Activated CD4-positive, alpha-beta T cell treated with anti-CD3 and anti-CD28 coated beads for 36 hours (primary cell): ENCODE measurements at regions not wholly inside any gene's neighbourhood (a gene's known extent, or its start where the extent isn't known, plus 50 kb on each side); places are given as distances from the start of the nearest gene placed in this dataset.
"Not testable (repeated sequence)": the region's sequence is repeated elsewhere in the genome, so short reads cannot be mapped to it uniquely, and the experiment has no call there.

ENCODE experiments used
- ATAC-seq: fragments of 200-7000 bp; cut with Tn5 transposase; one replicate; pipeline ENCODE4 v1.10.0; 2021; ENCODE audit warnings: mild to moderate bottlenecking, moderate library complexity
- CTCF ChIA-PET: fragments of 350-600 bp; sonication (Branson Sonifier 250); formaldehyde crosslinking; loops from one replicate; lab custom pipeline; 2021; ENCODE audit warnings: antibody characterized with exemption; lab: Charles Lee
- POLR2A ChIA-PET: fragments of 350-600 bp; sonication (Branson Sonifier 250); formaldehyde crosslinking; loops from one replicate; lab custom pipeline; 2021; ENCODE audit warnings: antibody characterized with exemption, inconsistent platforms; lab: Charles Lee
- DNase-seq: peaks from one replicate; pipeline ENCODE4 v3.0.0-alpha.2; 2020
- H3K27ac Mint-ChIP-seq: one replicate; pipeline ENCODE4 v1.8.0; 2021; ENCODE audit warnings: mixed read lengths
- H3K27me3 Mint-ChIP-seq: one replicate; pipeline ENCODE4 v1.8.0; 2021; ENCODE audit warnings: mixed read lengths
- H3K36me3 Mint-ChIP-seq: one replicate; pipeline ENCODE4 v1.8.0; 2021; ENCODE audit warnings: low read depth, mixed read lengths
- H3K4me1 Mint-ChIP-seq: one replicate; pipeline ENCODE4 v1.8.0; 2021; ENCODE audit warnings: mixed read lengths
- H3K4me3 Mint-ChIP-seq: one replicate; pipeline ENCODE4 v1.8.0; 2021; ENCODE audit warnings: mild to moderate bottlenecking, moderate library complexity, mixed read lengths
- H3K9me3 Mint-ChIP-seq: one replicate; pipeline ENCODE4 v1.8.0; 2021; ENCODE audit warnings: low read depth, mixed read lengths
- intact Hi-C, 2 experiments: fragments of 100-400 bp; cut with DNase I in 1 of 2; cut with micrococcal nuclease in 1 of 2; formaldehyde crosslinking; loops; one replicate each; pipeline versions ENCODE4 v1.14.2 to v1.15.1; 2022 to 2024; cut with DNase I, micrococcal nuclease

DNA sequence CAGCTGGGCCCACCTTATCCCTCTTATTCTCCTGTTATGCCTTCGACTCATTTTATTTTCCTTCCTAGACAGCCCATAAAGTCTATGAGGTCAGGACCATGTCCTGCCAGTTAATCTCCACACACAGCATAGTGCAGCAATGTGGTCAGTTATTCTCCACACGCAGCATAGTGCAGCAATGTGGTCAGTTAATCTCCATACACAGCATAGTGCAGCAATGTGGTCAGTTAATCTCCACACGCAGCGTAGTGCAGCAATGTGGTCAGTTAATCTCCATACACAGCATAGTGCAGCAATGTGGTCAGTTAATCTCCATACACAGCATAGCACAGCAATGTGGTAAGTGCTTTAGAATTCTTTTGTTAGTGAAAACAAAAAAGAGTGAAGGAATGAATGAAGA is 77.8 kb downstream of the TEX36 start:
- intact Hi-C loops: no loop called here
- ATAC-seq: no peak
- Mint-ChIP-seq H3K27ac (no peak overlapping the region), H3K4me3 (no peak overlapping the region), H3K4me1 (no peaks in the 10 kb centered on the region), H3K27me3 (no peaks in the 10 kb centered on the region), H3K9me3 (peaks cover 3% of the 10 kb centered on the region), H3K36me3 (no peaks in the 10 kb centered on the region)
- ChIA-PET POLR2A (no interaction called here), CTCF (no interaction called here)
- no peak for DNase-seq

DNA sequence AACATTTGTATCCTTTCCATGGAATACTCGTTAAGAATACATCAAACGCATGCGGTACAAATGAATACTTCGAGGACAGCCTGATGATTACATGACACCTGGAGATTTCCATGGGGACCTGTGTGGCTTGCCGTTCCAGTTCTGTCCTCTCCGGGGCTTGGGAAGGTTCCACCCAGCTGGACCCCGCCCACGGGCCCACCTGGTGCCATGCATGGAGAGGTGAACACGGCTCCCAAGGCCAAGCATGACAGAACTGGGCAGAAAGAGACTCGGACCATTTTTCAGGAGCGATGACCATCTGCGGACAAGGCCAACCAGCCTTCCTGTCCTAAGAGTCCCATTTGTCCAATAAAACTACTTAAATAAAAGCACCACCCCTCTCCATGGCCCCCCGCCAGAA is 80.1 kb downstream of the TEX36 start:
- peaks cover 3% of the 10 kb centered on the region for H3K9me3 Mint-ChIP-seq
- H3K27me3 Mint-ChIP-seq: no peaks in the 10 kb centered on the region
- no peak overlapping the region for H3K4me3 Mint-ChIP-seq
- CTCF ChIA-PET: no interaction called here
- no peaks in the 10 kb centered on the region for H3K36me3 Mint-ChIP-seq
- no peak overlapping the region for H3K27ac Mint-ChIP-seq
- no peak for ATAC-seq
- intact Hi-C loops: no loop called here
- DNase-seq: no peak
- no peaks in the 10 kb centered on the region for H3K4me1 Mint-ChIP-seq
- POLR2A ChIA-PET: no interaction called here

DNA sequence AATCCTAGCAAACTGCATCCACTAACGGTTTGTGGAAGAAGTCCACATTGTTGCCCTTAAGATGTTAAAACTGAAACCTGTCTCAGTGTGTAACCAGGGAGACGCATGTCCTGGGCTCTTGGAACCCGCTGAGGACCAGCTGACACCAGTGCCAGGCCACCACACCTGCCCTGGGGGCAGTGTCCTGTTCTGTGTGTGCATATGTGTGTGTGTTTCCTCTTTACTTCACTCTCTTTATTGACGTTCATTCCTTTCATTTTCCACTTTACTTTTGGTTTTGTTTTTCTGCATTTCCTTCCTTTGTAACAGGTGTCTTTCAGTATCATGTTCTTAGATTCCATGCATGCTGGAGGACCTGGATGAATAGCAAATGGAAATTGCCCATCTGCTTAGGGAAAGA is 83.8 kb downstream of the TEX36 start:
- POLR2A ChIA-PET: no interaction called here

DNA sequence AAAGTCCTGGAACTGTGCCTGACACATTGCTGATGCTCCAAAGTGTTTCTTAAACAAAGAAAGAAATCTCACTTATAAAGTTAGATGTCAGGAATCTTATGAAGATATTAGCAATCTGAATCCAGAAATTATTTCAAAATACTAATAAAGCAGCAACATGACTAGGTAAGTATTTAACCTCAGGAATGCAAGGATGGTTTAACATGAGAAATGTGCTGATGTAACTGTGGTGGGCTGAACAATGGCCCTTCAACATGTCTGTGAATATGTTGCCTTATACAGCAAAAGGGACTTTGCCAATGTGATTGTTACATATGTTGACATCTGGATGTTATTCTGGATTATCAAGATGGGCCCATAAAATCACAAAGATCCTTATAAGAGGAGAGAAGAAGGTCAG is 87.1 kb downstream of the TEX36 start:
- ATAC-seq (no peak), DNase-seq (no peak)
- peaks cover 2% of the 10 kb centered on the region for H3K27me3 Mint-ChIP-seq
- intact Hi-C loops: no loop called here
- H3K27ac Mint-ChIP-seq: no peak overlapping the region
- H3K4me3 Mint-ChIP-seq: no peak overlapping the region
- no peaks in the 10 kb centered on the region for H3K4me1 Mint-ChIP-seq
- no peaks in the 10 kb centered on the region for H3K36me3 Mint-ChIP-seq
- CTCF ChIA-PET: no interaction called here
- POLR2A ChIA-PET: no interaction called here
- peaks cover 12% of the 10 kb centered on the region for H3K9me3 Mint-ChIP-seq

More for the DNA sequence above, 83.8 kb downstream of the TEX36 start:
- intact Hi-C loops: no loop called here
- DNase-seq: no peak
- Mint-ChIP-seq H3K36me3 (no peaks in the 10 kb centered on the region), H3K4me3 (no peak overlapping the region), H3K4me1 (no peaks in the 10 kb centered on the region), H3K9me3 (peaks cover 12% of the 10 kb centered on the region), H3K27ac (no peak overlapping the region), H3K27me3 (no peaks in the 10 kb centered on the region)
- CTCF ChIA-PET: no interaction called here
- ATAC-seq: no peak

DNA sequence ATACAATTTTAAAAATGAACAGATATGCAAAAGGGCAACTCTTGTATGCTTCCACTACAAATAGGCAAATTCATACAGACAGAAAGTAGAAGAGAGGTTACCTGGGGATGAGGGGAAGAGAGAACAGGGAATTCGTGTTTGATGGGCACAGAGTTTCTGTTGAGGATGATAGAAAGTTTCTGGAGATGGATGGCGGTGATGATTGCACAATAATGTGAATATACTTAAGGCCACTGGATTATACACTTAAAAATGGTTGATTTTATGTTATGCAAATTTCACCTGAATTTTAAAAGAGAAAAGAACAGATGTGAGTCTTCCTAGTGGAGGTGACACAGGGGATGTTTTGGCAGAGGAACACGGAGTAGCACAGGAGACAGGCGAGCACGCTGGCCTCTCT is 89.3 kb downstream of the TEX36 start:
- Mint-ChIP-seq H3K27me3 (peaks cover 2% of the 10 kb centered on the region), H3K9me3 (peaks cover 11% of the 10 kb centered on the region), H3K27ac (no peak overlapping the region), H3K4me3 (no peak overlapping the region), H3K36me3 (no peaks in the 10 kb centered on the region), H3K4me1 (no peaks in the 10 kb centered on the region)
- DNase-seq: no peak
- ATAC-seq: no peak
- intact Hi-C loops: no loop called here
- ChIA-PET POLR2A (no interaction called here), CTCF (interaction anchor here (1.6 kb wide), 1 partner anchor 11 kb away, joined by 4 read pairs; no protein-coding TSS in a partner anchor)

DNA sequence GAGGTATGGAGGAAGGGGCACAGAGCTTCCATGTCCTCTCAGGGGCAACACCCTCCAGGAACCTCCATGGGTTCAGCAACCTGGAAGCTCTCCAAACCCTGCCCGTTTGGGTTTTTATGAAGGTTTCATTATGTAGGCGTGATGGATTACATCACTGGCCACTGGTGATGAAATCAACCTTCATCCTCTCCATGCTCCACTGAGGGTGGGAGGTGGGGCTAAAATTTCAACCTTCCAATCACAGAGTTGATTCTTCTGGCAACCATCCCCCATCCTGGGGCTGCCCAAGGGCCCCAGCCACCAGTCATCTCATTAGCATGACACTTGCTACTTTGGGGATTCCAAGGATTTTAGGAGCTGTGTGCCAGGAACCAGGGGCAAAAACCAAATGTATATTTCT is 90.1 kb downstream of the TEX36 start:
- CTCF ChIA-PET: interaction anchor here (1.6 kb wide), 1 partner anchor 11 kb away, joined by 4 read pairs; no protein-coding TSS in a partner anchor
- H3K4me1 Mint-ChIP-seq: no peaks in the 10 kb centered on the region
- H3K27me3 Mint-ChIP-seq: peaks cover 2% of the 10 kb centered on the region
- H3K4me3 Mint-ChIP-seq: no peak overlapping the region
- peaks cover 13% of the 10 kb centered on the region for H3K9me3 Mint-ChIP-seq
- no peaks in the 10 kb centered on the region for H3K36me3 Mint-ChIP-seq
- DNase-seq (no peak), ATAC-seq (no peak)
- POLR2A ChIA-PET: no interaction called here
- no peak overlapping the region for H3K27ac Mint-ChIP-seq
- intact Hi-C loops: no loop called here

DNA sequence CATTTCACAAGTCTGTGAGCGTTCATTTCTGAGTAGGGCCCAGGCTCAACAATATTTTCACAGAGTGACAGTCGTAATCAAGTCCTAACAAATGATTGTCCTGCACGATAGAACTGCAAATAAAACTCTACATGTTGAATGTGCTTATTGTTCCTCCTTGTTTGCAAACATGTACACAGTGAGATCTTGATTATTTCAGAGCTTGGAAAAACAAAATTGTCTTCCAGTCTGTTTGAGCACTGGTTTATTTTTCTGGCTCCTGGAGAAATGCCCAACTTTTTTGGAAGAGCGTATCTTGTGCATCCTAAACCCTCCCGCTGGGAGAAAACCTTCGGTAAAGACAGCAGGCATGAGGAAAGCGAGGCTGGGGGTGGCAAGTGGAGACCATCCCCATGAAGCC is 91.1 kb downstream of the TEX36 start:
- CTCF ChIA-PET: no interaction called here
- Mint-ChIP-seq H3K36me3 (no peaks in the 10 kb centered on the region), H3K27me3 (peaks cover 2% of the 10 kb centered on the region), H3K4me1 (no peaks in the 10 kb centered on the region), H3K9me3 (peaks cover 13% of the 10 kb centered on the region), H3K27ac (no peak overlapping the region), H3K4me3 (no peak overlapping the region)
- POLR2A ChIA-PET: no interaction called here
- ATAC-seq: no peak
- intact Hi-C loops: no loop called here
- no peak for DNase-seq

DNA sequence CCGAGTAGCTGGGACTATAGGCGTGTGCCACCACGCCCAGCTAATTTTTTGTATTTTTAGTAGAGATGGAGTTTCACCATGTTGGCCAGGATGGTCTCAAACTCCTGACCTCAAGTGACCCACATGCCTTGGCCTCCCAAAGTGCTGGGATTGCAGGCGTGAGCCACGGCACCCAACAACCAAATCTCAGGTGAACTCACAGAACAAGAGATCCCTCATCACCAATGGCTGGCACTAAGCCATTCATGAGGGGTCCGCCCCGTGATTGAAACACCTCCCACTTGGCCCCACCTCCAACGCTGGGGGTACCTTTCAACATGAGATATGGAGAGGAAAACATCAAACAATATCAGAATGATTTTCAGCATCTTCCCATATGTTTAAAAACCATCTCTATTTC is 94.2 kb downstream of the TEX36 start:
- H3K27ac Mint-ChIP-seq, CTCF ChIA-PET, H3K4me3 Mint-ChIP-seq, H3K4me1 Mint-ChIP-seq, H3K36me3 Mint-ChIP-seq, DNase-seq, ATAC-seq, H3K9me3 Mint-ChIP-seq, intact Hi-C loops, H3K27me3 Mint-ChIP-seq: not testable (repeated sequence)
- POLR2A ChIA-PET: interaction anchor here (0.6 kb wide), 1 partner anchor 199 kb away, joined by 3 read pairs; no protein-coding TSS in a partner anchor

DNA sequence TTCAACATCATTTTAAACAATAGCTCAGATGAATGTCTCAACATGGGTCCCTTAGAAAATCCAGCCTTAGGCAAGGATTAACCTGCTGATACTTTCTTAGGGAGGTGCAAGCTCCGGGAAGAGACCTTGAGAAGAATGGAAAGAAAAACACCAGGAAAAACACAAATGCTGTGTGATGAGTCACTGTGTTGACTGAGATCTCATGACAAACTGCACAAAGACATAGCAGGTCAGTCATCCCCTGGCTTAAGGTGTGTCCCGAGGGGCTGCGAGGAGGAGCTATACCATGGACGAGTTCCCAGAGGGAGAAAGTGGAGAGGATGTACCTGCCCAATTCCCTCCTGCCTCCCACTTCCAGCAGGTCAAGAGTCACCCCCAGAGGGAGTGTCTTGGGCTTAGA is 98.0 kb downstream of the TEX36 start:
- Mint-ChIP-seq H3K27me3 (peaks cover 4% of the 10 kb centered on the region), H3K36me3 (no peaks in the 10 kb centered on the region), H3K4me3 (no peak overlapping the region), H3K9me3 (peaks cover 4% of the 10 kb centered on the region), H3K4me1 (no peaks in the 10 kb centered on the region), H3K27ac (no peak overlapping the region)
- ChIA-PET CTCF (no interaction called here), POLR2A (no interaction called here)
- ATAC-seq (no peak), DNase-seq (no peak)
- intact Hi-C loops: no loop called here

DNA sequence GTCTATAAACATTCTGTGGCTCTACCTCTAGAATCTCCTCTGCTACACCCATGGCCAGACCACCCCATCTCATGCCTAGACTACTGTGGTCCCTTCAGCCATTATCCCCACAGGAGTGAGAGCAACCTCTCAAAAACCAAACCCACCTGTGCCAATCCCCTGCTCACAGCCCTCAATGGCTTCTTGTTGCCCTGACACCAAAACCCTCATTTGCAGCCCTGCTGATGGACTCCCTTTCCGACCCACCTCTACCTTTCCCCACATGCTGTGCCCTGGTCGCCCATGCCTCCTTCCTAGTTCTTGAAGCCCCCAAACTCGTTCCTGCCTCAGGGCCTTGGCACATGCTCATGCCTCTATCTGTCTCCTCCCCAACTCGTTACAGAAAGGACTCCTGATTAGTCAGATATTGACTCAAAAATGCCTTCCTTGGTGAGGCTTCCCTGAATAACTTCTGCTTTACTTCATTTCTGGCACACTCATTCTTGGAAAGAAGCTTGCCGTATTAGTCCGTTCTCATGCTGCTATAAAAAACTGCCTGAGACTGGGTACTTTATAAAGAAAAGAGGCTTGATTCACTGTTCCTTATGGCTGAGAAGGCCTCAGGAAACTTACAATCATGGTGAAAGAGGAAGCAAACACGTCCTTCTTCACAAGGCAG is 104.2 kb downstream of the TEX36 start:
- peaks cover 9% of the 10 kb centered on the region for H3K9me3 Mint-ChIP-seq
- intact Hi-C loops: no loop called here
- ChIA-PET CTCF (no interaction called here), POLR2A (no interaction called here)
- no peaks in the 10 kb centered on the region for H3K4me1 Mint-ChIP-seq
- H3K27me3 Mint-ChIP-seq: peaks cover 1% of the 10 kb centered on the region
- no peak for ATAC-seq
- no peak overlapping the region for H3K27ac Mint-ChIP-seq
- H3K4me3 Mint-ChIP-seq: no peak overlapping the region
- no peak for DNase-seq
- H3K36me3 Mint-ChIP-seq: no peaks in the 10 kb centered on the region

DNA sequence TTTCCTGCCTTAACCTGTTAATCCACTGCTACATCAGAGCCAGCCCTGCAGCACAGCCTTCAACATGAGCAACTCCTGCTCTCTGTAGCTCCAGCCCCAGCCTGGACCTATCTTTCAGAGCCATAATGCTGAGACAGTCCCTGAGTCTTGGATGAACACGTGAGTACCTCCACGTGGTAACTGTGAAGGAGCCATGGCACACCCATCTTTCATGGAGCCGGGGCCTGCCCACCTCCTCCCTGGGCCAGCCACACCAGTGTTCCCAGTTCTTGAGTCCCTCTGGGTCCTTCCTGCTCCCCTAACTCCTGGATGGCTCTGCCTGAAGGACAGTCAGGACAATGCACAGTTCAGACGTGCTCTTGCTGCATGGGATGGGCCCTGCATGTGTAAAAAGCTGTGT is 107.1 kb downstream of the TEX36 start:
- DNase-seq (no peak), ATAC-seq (no peak)
- CTCF ChIA-PET: no interaction called here
- POLR2A ChIA-PET: no interaction called here
- H3K4me3 Mint-ChIP-seq: no peak overlapping the region
- H3K4me1 Mint-ChIP-seq: no peaks in the 10 kb centered on the region
- intact Hi-C loops: no loop called here
- H3K27ac Mint-ChIP-seq: no peak overlapping the region
- no peaks in the 10 kb centered on the region for H3K36me3 Mint-ChIP-seq
- peaks cover 9% of the 10 kb centered on the region for H3K9me3 Mint-ChIP-seq
- H3K27me3 Mint-ChIP-seq: no peaks in the 10 kb centered on the region

DNA sequence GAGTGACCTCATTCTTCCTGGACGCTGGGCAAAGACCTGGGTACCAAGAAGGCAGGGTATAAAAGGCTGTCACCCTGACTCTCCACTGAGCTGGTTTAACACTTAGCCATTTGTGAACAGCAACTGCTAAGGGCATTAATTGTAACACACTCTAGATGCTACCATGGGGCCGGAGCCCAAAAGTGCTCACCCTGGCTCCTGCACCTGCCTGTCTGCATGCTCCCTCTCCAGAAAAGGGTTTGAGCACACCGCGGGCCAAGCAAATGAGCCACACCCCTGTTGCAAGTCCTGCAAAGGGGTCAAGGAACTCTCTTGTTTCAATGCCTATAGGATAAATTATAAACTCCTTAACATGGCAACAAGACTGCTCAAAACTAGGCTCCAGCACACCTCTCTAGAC is 114.8 kb downstream of the TEX36 start:
- ChIA-PET CTCF (interaction anchor here (0.7 kb wide), 1 partner anchor 132 kb away, joined by 3 read pairs; no protein-coding TSS in a partner anchor), POLR2A (no interaction called here)
- ATAC-seq (no peak), DNase-seq (no peak)
- Mint-ChIP-seq H3K27me3 (peaks cover 10% of the 10 kb centered on the region), H3K36me3 (no peaks in the 10 kb centered on the region), H3K4me3 (no peak overlapping the region), H3K9me3 (no peaks in the 10 kb centered on the region), H3K27ac (no peak overlapping the region), H3K4me1 (no peaks in the 10 kb centered on the region)
- intact Hi-C loops: no loop called here
